NCI-H146 treated with DMSO at 0.1 percent for 48 hours (cell line): ENCODE measurements at regions not wholly inside any gene's neighbourhood (a gene's known extent, or its start where the extent isn't known, plus 50 kb on each side); places are given as distances from the start of the nearest gene placed in this dataset.
"Not testable (repeated sequence)": the region's sequence is repeated elsewhere in the genome, so short reads cannot be mapped to it uniquely, and the experiment has no call there.

Experiments
- DNase-seq: peaks from one replicate; lab custom pipeline; 2025; ENCODE audit not compliant: unreplicated experiment; lab: John Stamatoyannopoulos, UW

DNA sequence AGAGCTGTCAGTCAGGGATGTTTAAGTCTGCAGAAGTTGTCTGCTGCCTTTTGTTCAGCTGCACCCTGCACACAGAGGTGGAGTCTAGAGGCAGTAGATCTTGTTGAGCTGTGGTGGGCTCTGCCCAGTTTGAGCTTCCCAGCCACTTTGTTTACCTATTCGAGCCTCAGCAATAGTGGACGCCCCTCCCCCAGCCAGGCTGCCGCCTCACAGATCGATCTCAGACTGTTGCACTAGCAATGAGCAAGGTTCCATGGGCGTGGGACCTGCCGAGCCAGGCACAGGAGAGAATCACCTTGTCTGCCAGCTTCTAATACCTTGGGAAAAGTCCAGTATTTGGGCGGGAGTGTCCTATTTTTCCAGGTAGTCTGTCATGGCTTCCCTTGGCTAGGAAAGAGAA is 225.1 kb upstream of the RASA1 start:
- no peak for DNase-seq

DNA sequence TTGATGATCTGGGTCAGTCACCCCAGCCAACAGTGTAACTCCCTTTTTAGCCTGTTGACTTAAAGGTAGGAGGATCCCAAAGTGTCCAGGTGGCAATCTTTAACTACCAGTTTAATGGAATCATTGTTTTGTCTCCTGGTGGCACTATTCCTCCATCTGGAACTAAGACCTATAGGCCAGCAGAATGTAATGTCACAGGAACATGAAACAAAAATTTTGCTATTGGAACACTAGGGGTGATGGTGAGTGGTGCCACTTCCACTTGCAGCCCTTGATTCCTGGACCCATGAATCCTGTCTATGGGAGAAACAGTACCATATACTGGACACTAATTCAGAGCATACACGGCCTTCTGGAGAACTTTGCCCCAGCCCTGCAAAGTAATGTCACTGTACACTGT is 219.5 kb upstream of the RASA1 start:
- no peak for DNase-seq

DNA sequence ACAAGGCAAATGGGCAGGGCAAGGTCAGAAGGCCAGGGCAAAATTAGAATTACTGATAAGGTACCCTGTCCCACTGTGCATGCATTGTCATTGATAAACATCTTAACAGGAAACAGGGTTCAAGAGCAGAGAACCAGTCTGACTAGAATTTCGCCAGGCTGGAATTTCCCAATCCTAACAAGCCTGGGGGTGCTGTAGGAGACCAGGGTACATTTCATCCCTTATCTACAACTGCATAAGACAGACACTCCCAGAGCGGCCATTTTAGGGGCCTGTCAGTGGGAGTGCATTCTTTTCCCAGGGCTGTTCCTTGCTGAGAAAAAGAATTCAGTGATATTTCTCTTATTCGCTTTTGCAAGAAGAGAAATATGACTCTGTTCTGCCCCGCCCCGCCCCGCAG is 218.7 kb upstream of the RASA1 start:
- not testable (repeated sequence) for DNase-seq

DNA sequence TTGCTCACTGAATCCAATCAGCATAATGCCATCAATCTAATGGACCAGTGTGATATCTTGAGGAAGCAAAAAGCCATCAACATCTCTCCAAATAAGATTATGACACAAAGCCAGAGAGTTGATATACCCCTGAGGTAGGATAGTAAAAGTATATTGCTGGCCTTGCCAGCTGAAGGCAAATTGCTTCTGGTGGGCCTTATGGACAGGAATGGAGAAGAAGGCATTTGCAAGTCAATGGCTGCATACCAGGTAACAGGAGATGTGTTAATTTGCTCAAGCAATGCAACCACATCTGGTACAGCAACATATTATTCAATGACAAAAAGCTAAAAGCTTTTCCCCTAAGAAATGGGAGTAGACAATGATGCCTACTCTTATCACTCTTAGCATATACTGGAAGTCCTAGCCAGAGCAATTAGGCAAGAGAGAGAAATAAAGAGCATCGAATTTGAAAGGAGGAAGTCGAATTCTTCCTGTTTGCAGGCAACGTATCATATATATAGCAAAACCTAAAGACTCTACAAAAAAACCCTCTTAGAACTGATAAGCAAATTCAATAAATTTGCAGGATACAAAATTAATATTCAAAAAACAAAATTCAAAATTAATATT is 216.1 kb upstream of the RASA1 start:
- DNase-seq: no peak

DNA sequence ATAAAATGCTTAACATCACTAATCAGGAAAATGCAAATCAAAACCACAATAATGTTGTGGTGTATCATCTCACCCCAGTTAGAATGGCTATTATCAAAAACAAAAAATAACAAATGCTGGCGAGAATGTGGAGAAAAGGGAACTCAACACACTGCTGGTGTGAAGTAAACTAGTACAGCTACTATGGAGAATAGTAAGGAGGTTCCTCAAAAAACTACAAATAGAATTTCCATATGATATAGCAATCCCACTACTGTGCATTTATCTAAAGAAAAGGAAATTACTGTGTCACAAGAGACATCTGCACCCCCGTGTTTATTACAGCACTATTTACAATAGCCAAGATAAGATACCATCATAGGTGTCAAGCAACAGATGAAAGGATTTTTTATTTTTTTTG is 214.5 kb upstream of the RASA1 start:
- no peak for DNase-seq

DNA sequence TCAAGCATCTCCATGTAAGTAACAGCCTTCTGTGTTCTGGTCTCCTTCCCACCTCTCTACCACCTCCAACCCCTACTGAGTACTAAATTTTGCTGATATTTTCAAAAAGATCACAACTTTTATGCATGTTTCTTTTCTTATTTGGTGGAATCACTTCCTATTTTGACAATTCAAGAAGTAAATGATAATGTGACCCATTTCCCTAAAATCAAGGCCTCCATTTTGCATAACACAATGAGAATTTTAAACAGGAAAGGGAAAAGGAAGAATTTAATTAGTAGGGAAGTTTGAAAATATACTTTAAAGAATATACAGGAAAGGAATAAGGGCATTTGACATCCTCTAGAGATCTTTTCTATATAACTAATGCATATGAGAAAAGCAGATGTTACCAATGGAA is 212.9 kb upstream of the RASA1 start:
- DNase-seq: no peak

DNA sequence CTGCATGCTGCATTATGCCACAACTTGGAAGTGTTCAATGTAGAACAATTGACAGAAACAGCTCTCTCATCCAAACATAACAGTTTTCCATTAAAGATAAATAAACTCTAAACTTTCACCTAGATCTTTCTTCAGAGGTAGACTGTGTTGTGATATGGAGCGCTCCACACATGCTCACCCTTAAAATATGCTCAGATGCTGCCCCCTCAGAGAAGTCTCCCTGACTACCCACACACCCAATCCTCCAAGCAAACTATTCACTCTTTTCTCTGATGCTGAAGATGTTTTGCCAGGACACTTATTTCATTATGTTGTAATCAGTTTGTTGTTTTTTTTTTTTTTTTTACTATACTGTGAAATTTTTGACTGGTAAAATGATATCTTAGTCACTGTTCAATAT is 206.6 kb upstream of the RASA1 start:
- DNase-seq: no peak

DNA sequence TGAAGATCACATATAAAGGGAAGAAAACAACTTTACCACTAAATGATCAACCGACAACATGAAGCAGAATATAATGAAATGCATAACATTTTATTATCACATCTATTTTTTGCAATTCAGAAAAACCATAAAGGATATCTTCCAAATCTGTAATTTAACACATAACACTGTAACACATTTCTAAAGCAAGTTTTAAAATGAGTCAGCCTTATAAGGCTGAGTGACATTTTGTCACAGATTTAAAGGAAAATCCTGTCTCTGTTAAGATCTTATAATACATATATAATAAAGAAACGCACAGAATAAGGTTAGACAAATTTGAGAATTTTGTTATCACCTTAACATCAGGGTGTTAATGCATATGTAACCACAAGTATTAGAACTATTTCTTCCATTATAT is 198.4 kb upstream of the RASA1 start:
- DNase-seq: no peak

DNA sequence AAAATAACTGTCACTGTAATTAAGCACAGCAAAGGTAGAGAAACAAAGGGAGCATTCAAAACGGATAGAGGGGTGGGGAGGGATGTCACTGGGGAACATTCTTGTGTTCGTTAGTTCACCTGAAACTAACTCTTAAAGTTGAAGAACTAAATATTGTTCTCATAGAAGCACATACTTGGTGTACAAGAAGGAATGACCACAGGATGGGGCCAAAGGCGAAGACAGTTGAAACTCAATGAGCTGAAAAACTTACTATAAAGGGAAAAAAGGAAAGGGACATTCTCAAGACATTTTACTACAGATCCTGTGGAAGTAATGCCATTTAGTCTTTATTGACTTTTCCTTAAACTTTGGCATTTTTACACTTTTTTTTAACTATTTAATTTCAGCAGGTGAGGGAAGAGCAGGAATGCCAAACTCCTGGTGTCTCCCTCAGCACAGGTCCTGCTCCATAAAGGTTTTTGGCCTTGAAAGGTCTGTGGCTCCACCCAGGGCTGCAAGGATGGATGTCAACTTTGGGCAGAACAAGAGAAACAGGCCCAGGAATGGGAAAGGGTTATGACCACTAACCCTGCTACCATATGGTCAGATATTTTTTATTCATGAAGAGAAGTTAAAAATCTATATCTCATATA is 197.6 kb upstream of the RASA1 start:
- no peak for DNase-seq

DNA sequence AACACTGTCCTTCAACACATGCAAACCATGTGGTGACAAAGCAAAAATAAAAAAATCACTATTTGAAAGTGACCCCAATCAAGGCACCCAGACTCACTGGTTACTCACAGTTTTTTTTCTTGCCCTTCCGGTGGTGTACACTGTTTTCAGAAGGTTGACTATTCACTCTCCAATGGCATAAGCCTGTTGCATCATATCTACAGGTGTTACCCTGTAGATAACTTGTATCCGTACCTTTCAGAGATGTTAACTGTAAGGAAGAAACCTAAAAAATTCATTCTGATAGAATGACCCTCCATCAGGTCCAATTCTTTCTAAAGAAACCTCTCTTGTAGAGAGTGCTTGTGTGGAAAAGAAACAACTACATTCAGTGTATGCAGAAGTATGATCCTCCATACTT is 193.6 kb upstream of the RASA1 start:
- DNase-seq: no peak

DNA sequence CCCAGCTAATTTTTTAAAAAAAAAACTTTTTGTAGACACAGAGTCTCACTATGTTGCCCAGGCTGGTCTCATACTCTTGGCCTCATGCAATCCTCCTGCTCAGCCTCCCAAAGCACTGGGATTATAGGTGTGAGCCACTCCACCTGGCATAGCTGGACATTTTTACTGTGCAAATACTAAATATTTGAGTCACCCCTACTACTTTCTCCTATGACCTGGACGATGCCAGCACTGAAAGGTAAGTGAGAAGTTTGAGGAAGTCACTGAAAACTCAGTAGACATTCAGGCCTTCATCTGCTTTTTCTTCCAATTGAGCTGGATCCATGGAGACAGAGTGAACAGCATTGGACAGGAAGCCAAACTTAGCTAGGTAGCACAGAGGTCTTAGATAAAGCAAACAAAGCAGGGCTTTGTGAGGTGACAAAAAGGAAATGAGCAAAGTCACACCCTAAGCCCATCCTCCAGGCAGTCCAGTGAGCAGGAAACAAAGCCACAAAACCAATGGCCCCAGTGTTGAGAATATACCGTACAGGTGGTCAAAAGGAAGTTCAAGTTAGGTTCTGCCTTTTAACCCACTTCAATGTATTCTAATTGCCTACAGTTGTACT is 192.6 kb upstream of the RASA1 start:
- DNase-seq: no peak

DNA sequence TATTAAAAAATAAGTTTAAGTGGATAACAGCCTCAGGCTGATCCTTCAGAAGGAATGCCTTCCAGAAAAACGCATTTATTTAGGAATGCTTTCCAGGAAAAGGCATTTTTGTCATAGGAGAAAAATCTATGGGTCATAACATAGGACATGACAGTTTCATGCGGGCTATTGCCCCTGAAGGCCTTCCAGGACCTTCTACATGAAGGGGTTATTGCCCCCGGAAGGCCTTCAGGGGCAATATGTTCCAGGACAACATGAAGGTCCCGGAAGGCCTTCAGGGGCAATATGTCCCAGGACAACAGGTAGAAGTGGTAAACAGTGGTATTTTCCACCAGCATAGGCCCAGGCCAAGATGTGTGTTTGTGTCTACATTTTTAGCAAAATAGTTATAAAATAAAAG is 191.3 kb upstream of the RASA1 start:
- no peak for DNase-seq

DNA sequence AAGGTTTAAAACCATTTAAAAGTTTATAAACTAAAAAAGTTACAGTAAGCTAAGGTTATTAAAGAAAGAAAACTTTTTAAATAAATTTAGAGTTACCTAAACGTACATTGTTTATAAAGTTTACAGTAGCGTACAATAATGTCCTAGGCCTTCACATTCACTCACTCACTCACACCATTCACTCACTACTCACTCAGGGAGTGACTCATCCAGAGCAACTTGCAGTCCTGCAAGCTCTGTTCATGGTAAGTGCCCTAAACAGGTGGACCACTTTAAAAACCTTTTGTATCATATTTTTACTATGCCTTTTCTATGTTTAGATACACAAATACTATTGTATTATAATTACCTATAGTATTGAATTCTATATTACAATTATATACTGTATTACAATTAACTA is 190.8 kb upstream of the RASA1 start:
- DNase-seq: no peak

DNA sequence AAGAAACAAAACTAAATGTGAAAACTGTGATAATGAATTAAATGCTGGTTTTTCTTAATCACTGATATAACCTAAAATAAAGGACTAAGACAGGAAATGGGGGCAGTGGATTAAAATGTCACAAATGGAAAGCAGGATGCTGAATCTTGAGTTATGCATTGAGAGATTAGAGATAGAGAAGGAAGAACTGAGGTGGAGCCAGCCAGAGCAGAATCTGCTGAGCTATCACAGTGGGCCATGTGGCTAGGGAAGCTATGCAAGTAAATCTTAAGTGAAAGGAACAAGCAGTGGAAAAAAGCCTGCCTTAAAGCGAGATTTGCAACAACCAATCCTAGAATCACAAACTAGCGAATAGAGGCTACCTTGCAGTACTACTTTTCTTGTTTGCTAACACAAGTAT is 188.5 kb upstream of the RASA1 start:
- DNase-seq: no peak

DNA sequence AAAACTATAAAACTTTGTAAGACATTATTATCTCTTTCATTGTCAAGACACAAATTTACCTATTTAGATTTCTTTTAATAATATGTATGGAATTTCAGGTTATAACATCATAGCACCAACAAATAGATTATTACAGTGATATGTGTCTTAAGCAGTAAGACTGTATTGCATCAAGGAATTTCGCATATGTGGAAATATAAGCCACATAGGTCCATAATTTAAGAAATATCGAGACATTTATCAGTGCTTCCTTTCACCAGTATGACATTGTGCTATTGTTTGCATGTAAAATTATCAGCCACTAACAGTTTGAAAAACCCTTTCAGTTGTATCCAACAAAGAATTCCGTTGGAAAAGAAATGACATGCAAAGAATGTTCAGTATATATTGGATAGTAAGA is 186.7 kb upstream of the RASA1 start:
- no peak for DNase-seq

DNA sequence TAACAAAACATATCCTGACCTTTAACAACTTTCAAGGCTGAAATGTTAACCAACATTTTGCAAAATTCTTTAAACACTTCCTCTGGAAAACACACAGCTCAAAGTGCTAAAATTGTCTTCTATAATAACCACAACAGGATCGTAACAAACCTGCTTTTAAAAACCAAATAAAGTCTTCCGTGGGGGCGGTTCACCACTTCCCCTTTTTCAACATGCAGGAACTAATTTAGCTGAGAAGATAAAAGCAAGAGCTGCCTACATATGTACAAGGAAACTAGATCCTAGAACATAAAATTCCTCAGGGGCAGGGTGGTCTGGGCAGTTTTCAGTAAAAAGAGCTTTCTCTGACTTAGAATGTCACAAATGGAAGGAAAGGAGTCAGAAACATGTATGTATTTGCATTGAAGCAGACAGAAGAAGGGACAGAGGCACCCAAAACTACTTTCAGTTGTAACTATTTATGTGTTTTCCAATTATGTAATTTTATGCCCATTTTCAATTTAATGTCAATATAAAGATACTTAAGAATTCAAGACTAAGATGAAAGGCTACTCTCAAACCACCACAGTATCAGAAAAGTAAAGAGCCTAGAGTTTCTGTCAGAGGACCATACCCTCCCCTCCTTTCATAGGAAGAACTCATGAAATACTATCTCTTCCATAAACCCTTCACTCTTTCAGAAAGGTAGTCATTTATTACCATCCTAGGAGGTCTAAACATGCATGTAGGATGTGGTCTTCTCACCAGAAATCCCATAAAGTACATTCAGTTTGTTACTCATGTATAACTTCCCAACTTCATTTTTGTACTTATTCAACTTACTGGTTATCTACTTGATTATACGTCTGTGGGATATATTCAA is 185.9 kb upstream of the RASA1 start:
- no peak for DNase-seq

DNA sequence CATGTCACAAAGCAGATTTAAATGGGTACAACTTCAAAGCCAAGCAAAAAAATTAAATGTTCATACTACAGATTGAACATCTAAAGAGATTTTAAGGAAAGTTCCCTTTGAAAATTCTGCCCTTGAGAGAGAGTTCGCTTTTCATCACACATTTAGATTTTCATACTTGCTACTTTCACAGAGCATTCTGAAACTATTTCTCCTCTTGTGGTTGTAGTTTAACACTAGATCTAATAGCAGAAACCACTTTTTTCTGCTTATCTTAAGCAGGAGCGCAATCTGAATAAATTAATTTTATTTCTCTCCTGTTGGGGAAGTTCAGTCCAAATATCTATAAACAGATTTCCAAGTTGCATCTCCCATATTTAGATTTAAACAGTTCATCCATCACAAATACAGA is 173.3 kb upstream of the RASA1 start:
- no peak for DNase-seq

DNA sequence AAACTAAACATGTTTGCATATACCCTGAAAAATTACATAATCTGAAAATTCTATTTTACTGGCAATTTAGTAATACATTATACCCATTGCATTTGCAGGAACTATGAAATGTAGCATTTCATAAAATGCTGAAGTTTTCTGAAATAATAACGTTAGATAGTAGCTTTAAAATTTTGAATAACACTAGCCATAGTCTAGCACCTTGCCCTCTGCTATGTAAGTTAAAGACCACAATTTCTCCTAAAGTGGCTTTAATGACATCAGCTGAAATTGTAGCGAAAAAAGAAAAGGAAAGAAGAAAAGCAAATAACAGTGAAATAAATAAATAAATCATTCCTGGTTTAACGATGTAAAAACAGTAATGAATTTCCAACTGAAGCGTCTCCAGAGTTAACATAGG is 172.8 kb upstream of the RASA1 start:
- DNase-seq: no peak

DNA sequence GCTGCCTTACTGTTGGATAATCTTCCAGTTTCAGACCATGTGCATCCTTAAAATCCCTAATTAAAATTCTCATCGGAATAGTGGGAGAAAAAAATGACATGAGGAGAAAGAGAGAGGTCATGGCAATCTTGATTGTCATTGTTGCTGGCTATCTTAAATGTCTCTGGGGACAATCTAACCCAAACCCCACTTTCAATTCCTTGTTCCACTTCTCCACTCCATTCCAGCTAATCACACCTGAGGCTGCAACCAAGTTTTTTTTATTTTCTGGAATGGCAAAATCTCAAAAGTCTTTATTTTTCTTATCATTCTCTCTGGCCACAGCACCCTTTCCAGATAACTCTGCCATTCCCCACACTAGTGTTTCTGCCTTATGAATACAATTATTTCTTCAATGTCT is 171.9 kb upstream of the RASA1 start:
- no peak for DNase-seq

DNA sequence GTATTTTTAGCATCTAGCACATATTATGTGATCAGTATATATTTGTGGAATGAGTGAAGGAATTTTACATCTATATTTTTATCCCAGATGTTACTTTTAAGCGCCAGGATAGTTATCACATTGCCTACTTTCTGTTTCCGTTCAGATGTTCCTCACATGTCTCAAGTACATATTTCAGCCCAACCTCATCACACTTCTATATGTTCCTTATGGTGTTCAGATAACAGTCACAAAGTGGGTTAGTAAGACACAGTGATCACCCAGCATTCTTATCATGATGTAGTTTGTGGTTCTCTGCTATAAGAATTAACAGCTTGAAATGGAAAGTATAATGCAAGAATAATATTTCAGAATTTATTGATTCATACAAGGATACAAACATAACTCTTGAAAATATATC is 170.0 kb upstream of the RASA1 start:
- no peak for DNase-seq

DNA sequence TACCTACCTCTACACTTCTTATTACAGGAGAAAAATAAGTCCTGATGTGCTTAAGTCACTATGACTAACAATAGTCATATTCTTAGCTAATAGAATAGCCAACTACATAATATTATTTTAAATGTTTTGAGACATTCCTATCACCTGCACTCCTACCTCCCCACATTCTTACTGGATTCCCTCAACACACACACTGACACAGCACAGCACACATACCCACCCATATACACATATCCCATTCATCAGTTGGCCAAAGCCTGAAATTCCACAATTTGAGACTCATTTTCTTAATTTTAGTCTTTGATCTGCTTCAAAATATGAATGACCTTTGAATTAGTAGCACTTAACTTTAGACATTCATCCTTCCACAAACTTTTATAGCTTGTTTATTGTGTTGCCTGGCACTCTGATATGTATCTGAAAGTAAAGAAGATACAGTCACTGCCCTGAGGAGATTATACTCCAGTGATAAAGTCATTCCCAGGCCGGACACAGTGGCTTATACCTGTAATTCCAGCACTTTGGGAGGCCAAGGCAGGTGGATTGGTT is 168.3 kb upstream of the RASA1 start:
- no peak for DNase-seq

DNA sequence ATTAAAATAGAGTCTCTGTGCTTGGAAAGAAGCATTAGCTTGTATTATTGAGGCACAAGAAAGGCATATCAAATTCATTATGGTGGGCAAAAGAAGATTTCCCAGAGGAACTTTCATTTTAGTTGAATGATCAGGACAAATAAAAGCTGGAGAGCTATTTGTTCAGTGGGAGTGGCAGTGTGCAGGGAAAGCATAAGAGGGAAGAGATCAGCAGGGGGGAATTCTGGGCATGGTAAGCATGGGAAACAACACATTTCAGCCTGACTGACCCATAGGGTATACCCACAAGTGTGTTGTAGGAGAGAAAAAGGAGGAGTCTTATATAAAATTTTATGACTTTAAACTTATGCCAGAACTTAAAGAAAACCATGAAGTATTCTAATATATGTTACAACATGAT is 167.7 kb upstream of the RASA1 start:
- DNase-seq: no peak
